Thymus (tissue), 11 donors: ENCODE measurements at regions not wholly inside any gene's neighbourhood (a gene's known extent, or its start where the extent isn't known, plus 50 kb on each side); places are given as distances from the start of the nearest gene placed in this dataset.
A peak's percentile ranks its signal among the peaks of the same experiment; 100 is the strongest.

Source experiments
- DNase-seq, 9 donors: peaks; one replicate each; pipeline ENCODE4 v3.0.0-alpha.2; 2013; ENCODE audit warnings: low spot score in 9 of 9, low read depth in 6 of 9, missing footprints in 1 of 9
- H3K27ac ChIP-seq, 2 donors: one replicate each; pipeline ENCODE4 v1.5.1; 2013; ENCODE audit warnings: control low read depth in 1 of 2, low read depth in 1 of 2, low read length in 1 of 2, mild to moderate bottlenecking in 1 of 2, moderate library complexity in 1 of 2
- H3K27me3 ChIP-seq, 2 donors: one replicate each; pipeline ENCODE4 v1.5.1; 2013; ENCODE audit warnings: low read length in 1 of 2; ENCODE audit not compliant: control insufficient read depth in 2 of 2, insufficient read depth in 1 of 2
- H3K36me3 ChIP-seq, 2 donors: one replicate each; pipeline ENCODE4 v1.5.1; 2013; ENCODE audit warnings: low read length in 1 of 2, mild to moderate bottlenecking in 1 of 2, moderate library complexity in 1 of 2; ENCODE audit not compliant: control insufficient read depth in 2 of 2, insufficient read depth in 2 of 2
- H3K4me1 ChIP-seq, 2 donors: one replicate each; pipeline ENCODE4 v1.5.1; 2013; ENCODE audit warnings: low read length in 2 of 2; ENCODE audit not compliant: control insufficient read depth in 2 of 2, insufficient read depth in 2 of 2
- H3K4me3 ChIP-seq, 2 donors: one replicate each; pipeline ENCODE4 v1.5.1; 2013; ENCODE audit warnings: low read length in 2 of 2, control low read depth in 1 of 2, mild to moderate bottlenecking in 1 of 2
- H3K9me3 ChIP-seq, 2 donors: one replicate each; pipeline ENCODE4 v1.5.1; 2013; ENCODE audit warnings: low read length in 1 of 2, mild to moderate bottlenecking in 1 of 2; ENCODE audit not compliant: control insufficient read depth in 2 of 2, insufficient read depth in 1 of 2
- WGBS: extraction: QIAGEN DNeasy Blood & Tissue Kit; methylation state at CpG from one replicate; pipeline ENCODE4 v1.1.7; 2013; 5-methylcytosine and 5-hydroxymethylcytosine counted together
- donor health status: healthy.

GRCh38 chr3:124157748-124158147 lies 165.8 kb upstream of the ROPN1 start:
- H3K4me3 ChIP-seq = no peak overlapping the region
- no peak for DNase-seq
- no peaks in the 10 kb centered on the region for H3K36me3 ChIP-seq
- H3K27ac ChIP-seq = no peak overlapping the region
- H3K9me3 ChIP-seq = no peaks in the 10 kb centered on the region
- WGBS = 63% methylated on average over 3 of the region's 3 CpGs
- no peaks in the 10 kb centered on the region for H3K27me3 ChIP-seq
- no peaks in the 10 kb centered on the region for H3K4me1 ChIP-seq

GRCh38 chr3:124158168-124158881 lies 166.4 kb upstream of the ROPN1 start:
- Histone ChIP-seq H3K27ac (no peak overlapping the region), H3K27me3 (no peaks in the 10 kb centered on the region), H3K9me3 (no peaks in the 10 kb centered on the region), H3K4me3 (no peak overlapping the region), H3K4me1 (no peaks in the 10 kb centered on the region), H3K36me3 (no peaks in the 10 kb centered on the region)
- DNase-seq = no peak
- 86% methylated on average over 5 of the region's 5 CpGs for WGBS

- no peaks in the 10 kb centered on the region for H3K9me3 ChIP-seq
- no peak overlapping the region for H3K27ac ChIP-seq
- no peaks in the 10 kb centered on the region for H3K4me1 ChIP-seq
- H3K27me3 ChIP-seq = no peaks in the 10 kb centered on the region
- DNase-seq = no peak
- H3K36me3 ChIP-seq = no peaks in the 10 kb centered on the region
- no peak overlapping the region for H3K4me3 ChIP-seq
- WGBS = 92% methylated on average over 2 of the region's 2 CpGs
These were observed 169.5 kb upstream of the ROPN1 start for GRCh38 chr3:124161448-124161847.

GRCh38 chr3:124163689-124164088 lies 171.8 kb upstream of the ROPN1 start:
- no peak for DNase-seq
- no peaks in the 10 kb centered on the region for H3K9me3 ChIP-seq
- no peaks in the 10 kb centered on the region for H3K27me3 ChIP-seq
- H3K36me3 ChIP-seq = no peaks in the 10 kb centered on the region
- H3K4me3 ChIP-seq = no peak overlapping the region
- no peak overlapping the region for H3K27ac ChIP-seq
- H3K4me1 ChIP-seq = no peaks in the 10 kb centered on the region

GRCh38 chr3:124168271-124168670 lies 176.3 kb upstream of the ROPN1 start:
- no peak for DNase-seq
- Histone ChIP-seq H3K4me3 (no peak overlapping the region), H3K9me3 (no peaks in the 10 kb centered on the region), H3K36me3 (no peaks in the 10 kb centered on the region), H3K27ac (no peak overlapping the region), H3K4me1 (no peaks in the 10 kb centered on the region), H3K27me3 (no peaks in the 10 kb centered on the region)

- no peaks in the 10 kb centered on the region for H3K27me3 ChIP-seq
- no peaks in the 10 kb centered on the region for H3K9me3 ChIP-seq
- no peak overlapping the region for H3K27ac ChIP-seq
- WGBS = 89% methylated on average over 2 of the region's 2 CpGs
- DNase-seq = no peak
- no peak overlapping the region for H3K4me3 ChIP-seq
- no peaks in the 10 kb centered on the region for H3K36me3 ChIP-seq
- no peaks in the 10 kb centered on the region for H3K4me1 ChIP-seq
These were observed 180.4 kb upstream of the ROPN1 start for GRCh38 chr3:124172283-124172682.

- Histone ChIP-seq H3K4me3 (no peak overlapping the region), H3K4me1 (no peaks in the 10 kb centered on the region), H3K9me3 (no peaks in the 10 kb centered on the region), H3K27ac (no peak overlapping the region), H3K36me3 (no peaks in the 10 kb centered on the region), H3K27me3 (no peaks in the 10 kb centered on the region)
- no peak for DNase-seq
These were observed 180.9 kb upstream of the ROPN1 start for GRCh38 chr3:124172816-124173215.

GRCh38 chr3:124174476-124174875 lies 182.6 kb upstream of the ROPN1 start:
- no peak overlapping the region for H3K4me3 ChIP-seq
- H3K36me3 ChIP-seq = no peaks in the 10 kb centered on the region
- no peaks in the 10 kb centered on the region for H3K4me1 ChIP-seq
- no peaks in the 10 kb centered on the region for H3K9me3 ChIP-seq
- H3K27ac ChIP-seq = no peak overlapping the region
- H3K27me3 ChIP-seq = no peaks in the 10 kb centered on the region
- DNase-seq = peak in 2 of 9 donors; percentile 0 to 12
- WGBS = 87% methylated on average over 3 of the region's 3 CpGs

GRCh38 chr3:124174910-124175874 lies 183.3 kb upstream of the ROPN1 start:
- no peak overlapping the region for H3K4me3 ChIP-seq
- H3K4me1 ChIP-seq = no peaks in the 10 kb centered on the region
- no peaks in the 10 kb centered on the region for H3K36me3 ChIP-seq
- H3K27me3 ChIP-seq = no peaks in the 10 kb centered on the region
- 96% methylated on average over 27 of the region's 27 CpGs for WGBS
- DNase-seq = no peak
- H3K9me3 ChIP-seq = no peaks in the 10 kb centered on the region
- H3K27ac ChIP-seq = no peak overlapping the region
